SKM-1 (cell line): ENCODE measurements at regions not wholly inside any gene's neighbourhood (a gene's known extent, or its start where the extent isn't known, plus 50 kb on each side); places are given as distances from the start of the nearest gene placed in this dataset.
"Not testable (repeated sequence)": the region's sequence is repeated elsewhere in the genome, so short reads cannot be mapped to it uniquely, and the experiment has no call there.

Experiments
- DNase-seq: peaks from one replicate; lab custom pipeline; 2025; ENCODE audit not compliant: unreplicated experiment; lab: John Stamatoyannopoulos, UW

DNA sequence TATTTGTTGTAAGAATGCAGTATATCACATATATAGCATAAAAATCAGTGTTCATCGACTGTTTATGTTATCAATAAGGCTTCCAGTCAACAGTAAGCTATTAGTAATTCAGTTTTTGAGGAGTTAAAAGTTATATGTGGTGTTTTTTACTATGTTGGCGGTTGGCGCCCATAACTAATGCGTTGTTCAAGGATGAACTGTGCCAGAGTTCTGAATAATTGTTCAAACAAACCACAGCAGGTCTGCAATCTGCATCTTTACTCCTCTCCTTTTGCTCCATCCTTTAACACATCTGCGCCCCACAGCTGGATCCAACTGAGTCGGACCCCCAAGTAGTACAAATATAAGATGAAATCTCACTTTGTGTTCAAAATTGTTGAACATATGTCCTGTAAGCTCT lies 836.1 kb downstream of the LTN1 start:
- no peak for DNase-seq

DNA sequence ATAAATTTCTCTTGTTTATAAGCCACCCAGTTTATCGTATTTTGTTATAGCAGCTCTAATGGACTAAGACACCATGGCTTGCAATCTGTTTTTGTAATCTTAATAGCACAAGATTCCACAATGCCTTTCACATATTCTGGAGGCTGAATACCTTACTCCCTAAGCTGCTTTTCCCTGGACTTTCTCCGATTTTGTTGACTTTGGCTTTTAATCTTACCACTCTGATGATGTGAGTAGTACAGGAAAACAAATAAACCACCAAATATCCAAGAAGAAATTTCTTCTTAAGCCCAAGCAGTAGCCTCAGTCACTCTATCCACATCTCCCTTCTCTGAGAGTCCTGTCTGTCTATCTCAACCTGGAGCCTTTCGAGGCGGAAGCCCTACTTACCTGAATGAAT lies 838.6 kb downstream of the LTN1 start:
- no peak for DNase-seq

DNA sequence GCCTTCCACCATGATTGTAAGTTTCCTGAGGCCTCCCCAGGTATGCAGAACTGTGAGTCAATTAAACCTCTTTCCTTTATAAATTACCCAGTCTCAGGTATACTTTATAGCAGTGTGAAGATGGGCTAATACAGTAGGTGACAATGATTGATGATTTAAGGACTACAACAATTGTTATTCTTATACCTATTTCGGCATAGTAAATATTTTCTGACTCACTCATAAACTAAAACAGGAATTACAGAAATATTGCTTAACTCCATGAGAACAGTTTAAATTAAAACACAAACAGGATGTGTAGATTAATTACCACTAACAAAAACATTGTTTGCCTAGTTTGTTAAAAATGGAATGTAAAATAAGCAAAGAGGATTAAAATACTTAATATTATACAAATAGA lies 839.9 kb downstream of the LTN1 start:
- DNase-seq: no peak

DNA sequence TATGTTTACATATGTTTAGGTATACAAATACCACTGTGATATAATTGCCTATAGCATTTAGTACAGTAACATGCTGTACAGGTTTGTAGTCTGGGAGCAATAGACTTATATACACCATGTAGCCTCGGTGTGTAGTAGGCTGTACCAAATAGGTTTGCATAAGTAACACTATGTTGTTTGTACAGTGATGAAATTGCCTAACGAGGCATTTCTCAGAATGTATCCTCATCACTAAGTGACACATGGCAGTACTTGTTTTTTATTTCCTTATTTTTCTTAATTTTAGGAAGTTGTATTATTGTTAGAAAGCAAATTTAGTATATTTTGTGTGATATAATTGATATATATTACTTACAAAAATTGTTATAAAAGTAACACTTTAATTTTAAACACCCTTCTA lies 840.9 kb downstream of the LTN1 start:
- DNase-seq: no peak

DNA sequence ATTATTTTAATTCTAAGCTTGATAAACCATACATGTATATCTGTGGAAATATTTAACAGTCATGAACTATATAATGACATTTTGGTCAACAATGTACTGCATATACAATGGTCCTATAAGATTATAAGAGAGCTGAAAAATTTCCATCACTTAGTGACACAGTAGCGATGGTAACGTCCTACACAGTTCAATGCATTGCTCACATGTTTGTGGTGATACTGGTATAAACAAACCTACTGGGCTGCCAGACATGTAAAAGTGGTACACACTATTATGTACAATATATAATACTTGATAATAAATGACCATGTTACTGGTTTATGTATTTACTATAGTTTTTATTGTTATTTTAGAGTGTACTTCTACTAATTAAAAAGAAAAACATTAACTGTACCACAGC lies 841.9 kb downstream of the LTN1 start:
- DNase-seq: no peak

DNA sequence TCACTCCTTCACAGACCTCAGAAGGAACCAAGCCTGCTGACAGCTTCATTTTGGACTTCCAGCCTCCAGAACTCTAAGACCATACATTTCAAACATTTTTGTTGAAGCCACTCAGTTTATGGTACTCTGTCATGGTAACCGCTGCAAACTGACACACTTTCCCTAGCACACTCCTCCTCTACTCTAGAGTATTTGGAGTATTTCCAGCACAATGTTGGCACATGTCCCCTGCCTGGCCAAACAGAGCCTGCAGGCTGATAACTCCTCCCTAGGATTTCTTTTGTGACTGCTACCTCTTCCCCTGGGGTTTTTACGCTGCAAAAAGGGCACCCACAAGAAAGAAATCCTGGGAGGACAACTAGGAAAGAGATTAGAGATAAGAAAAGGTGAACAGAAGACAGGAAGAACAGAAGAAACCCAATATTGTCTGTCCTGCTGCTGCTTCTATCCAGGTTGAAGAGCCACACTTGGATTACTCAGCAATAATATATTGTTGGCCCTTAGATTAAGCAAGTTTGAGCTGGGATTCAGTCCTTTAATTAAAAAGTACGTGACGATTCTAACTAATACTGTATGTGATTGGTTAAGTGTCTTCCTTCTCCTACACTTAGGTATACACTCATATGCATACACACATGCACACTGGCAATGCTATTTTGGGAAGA lies 844.1 kb downstream of the LTN1 start:
- DNase-seq: no peak

DNA sequence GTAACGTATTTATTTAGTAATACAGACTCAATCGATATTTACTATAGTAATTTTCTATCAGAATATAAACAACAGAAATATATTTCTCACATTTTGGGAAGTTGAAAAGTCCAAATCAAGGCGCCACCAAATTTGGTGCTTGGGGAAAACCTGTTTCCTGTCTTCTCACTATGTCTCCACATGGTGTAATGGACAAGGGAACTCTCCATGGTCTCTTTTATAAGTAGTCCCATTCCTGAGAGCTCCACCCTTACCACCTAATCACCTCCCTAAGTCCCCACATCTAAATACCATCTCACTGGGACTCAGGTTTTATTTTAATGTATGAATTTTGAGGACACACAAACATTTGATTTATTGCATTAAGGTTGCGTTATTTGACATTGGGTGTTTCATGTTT lies 848.0 kb downstream of the LTN1 start:
- DNase-seq: no peak

DNA sequence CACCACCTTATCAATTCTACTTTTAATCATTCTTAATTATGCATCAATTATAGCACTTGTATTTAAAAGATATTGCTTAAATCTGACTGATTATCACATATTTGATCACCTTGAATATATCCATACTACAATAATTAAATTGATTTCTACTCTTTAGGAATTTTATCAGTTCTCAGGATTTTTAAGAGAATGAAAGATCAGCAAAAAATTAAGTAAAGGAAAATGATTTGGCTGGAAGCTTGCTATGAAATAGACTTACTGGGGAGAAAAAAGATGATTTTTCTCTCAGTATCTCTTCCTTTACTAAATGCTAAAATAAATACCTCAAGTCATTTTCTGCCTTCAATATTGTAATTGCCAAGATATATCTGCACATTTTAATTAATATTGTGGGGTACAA lies 848.6 kb downstream of the LTN1 start:
- DNase-seq: no peak

DNA sequence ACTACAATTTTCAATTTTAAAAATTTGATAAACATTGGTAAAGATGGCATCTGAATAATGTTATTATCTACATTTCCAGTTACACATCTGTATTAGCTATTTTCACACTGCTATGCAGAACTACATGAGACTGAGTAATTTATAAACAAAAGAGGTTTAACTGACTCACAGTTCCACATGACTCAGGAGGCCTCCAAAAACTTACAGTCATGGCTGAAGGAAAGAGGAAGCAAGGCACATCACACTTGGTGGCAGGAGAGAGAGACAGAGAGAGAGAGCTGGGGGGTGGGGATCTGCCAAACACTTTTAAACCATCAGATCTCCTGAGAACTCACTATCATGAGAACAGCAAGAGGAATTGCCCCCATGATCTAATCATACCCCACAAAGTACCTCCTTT lies 850.0 kb downstream of the LTN1 start:
- no peak for DNase-seq

DNA sequence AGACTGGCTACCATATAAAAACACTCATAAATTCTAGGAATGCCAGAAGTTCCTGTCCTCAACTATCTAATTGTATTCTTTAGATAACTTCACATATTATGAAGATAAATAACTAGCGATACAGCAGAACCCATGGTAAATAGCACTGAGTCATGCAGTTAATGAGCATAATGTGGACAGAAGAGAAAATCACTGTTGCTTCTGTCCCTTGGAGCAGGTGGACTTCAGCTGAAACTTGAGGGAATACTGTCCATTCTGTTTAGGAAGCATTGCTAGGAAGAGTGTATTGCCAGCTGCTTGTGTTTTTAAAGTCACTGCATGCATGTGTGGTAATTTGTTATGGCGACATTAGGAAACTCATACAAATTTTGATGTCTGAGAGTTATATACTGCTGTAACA lies 854.4 kb downstream of the LTN1 start:
- DNase-seq: no peak

DNA sequence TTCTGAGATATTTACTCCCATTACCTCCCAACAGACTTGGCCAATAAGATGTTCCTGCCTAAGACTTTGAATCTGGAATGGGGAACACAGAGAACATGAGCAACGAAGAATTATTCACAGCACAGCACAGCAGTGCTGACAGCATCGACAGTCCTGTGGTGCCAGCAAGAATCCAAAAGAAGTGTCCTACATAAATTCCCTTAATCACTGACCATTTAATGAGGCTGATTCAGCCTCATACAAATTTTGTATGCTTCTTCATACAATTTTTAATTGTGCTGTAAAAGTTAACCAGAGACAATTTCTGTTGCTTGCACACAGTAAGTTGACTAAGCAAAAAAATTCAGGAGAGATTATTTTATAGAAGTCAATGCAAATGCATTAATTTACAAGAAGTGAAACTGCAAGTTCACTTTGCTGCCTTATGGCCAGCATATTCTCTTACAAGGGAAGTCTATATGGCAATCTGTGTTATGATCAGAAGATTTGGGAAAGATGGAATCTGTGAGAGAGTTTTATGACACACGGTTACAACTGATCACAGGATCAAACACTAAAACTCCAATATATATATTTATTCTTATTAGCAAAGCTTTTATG lies 855.9 kb downstream of the LTN1 start:
- no peak for DNase-seq

DNA sequence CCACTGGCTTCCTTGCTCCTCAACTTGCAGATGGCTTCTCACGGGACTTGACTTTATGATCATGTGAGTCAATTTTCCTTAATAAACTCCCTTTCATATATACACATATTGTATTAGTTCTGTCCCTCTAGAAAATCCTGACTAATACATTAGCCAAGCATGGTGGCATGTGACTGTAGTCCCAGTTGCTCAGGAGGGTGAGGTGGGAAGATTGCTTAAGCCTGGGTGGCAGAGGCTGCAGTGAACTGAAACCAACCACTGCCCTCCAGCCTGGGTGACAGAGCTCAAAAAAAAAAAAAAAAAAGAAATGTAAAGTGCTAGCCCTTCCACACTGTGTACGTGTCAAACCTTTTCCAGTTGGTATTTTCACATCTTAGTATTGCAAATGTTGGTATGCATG lies 857.0 kb downstream of the LTN1 start:
- DNase-seq: no peak

DNA sequence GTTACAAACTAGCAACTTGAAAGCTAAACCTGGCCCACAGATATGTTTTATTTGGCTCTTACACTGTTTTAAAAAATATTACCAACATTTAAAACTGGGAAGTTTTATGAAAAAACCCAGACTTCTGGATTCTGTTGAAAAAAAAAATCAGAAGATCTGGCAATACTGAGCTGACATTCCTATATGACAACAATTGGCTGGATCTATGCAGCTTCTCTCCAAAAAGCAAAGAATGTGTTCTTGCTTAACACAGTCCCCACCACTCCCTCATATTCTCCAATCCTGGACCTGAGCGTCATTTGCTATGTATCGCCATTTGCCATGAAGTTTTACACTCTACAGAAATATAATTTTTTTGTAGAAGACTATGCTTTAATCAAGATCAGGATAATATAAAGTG lies 859.6 kb downstream of the LTN1 start:
- no peak for DNase-seq

DNA sequence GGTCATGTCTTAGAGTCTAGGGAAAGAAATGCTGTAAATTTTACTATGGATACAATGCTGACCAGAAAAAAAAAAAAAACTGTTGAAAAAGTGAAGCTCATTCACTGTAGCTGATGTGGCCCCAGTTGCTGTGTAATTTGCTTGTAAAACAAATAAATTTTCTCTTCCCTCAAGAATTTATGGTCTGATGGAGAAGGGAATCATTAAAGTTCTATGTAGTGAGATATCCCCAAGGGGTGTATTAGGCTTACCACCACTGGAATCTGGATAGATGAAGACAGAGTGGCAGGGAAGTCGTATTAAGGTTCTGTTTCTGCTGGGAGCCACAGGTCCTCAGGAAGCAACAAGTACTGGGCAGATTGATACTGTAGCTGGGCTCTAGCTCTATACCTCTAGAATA lies 860.0 kb downstream of the LTN1 start:
- no peak for DNase-seq

DNA sequence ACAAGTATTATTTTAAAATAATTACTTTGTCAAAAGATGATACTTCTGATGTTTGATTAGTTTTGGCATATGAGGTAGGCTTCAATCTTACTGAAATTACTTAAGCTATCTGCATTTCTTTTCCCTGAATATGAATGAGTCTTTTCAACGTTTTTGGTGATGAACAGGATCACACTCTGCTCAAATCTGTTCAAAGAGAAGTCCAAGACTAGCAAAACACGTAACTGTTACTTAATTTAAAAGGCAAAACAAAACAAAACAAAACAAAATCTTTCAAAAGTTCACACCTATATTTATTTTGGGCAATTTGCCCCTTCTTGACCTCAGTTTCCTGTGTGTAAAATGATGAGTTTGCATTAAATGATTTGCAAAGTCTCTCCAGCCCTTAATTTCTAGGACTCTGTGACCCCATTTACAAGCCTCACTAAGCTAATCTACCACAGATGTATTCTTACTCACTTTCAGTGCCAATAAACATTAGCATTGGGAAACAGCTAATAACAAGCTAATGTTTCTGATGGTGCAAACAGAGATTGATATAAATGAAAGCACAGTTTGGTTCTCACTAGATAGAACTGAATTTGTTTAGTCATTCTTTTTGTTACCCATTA lies 865.4 kb downstream of the LTN1 start:
- DNase-seq: no peak

DNA sequence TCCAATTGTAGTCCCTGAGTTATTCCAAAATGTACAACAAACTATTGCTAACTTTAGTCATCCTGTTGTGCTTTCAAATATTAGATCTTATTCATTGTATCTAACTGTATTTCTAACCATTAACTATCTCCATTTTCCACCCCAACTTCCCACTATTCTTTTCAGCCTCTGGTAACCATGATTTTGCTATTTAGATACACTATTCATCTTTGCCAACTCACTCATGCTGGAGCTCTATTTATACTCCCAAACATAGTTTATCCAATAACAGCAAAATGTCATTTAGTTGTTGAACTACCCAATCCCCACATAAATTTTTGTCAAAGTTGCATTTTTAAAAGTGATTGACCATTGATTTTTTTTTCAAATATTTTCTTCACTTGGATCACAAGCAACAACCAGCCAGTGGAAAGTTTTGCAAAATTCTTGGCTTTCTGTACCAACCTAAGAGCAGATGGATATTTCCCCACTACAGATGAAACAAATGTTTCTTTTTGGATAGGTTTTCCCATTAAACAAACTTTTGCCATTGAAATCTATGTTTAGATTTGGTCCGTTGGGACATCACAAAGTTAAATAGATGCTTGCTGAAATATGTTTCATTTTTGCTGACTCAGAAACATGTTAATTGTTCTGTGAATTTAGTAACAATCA lies 866.0 kb downstream of the LTN1 start:
- no peak for DNase-seq

DNA sequence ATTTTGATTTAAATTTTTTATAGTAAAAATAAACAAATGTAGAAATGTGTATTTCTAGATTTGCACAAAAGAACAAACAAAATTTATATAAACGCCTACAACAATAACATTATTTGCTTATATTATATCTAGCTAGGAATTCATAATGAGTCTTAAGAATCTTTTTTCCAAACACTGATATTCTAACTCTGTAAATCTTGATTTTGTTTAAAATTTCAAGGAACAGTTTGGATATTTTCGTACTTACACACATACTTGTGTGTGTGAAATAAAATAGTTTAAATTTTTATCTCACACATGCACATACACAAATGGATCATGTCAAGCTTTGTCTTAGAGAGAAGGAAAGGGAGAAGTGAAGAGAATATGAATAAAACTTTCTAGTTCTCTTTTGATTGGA lies 868.1 kb downstream of the LTN1 start:
- DNase-seq: no peak

DNA sequence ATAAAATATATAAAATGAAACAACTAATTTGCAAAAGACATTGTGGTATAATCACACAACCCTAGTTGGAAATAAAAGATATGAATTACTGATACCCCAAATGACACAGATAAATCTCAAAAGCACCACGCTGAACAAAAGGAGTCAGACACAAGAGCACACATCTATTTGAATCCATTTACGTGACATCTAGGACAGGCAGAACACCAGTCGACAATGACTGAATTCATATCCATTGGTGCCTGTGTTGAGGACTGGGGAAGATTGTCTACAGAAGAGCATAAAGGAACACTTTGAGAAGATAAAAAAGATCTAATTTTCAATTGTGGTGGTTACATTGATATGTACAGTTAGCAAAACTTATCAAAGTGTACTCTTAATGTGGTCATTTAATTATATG lies 874.1 kb downstream of the LTN1 start:
- no peak for DNase-seq

DNA sequence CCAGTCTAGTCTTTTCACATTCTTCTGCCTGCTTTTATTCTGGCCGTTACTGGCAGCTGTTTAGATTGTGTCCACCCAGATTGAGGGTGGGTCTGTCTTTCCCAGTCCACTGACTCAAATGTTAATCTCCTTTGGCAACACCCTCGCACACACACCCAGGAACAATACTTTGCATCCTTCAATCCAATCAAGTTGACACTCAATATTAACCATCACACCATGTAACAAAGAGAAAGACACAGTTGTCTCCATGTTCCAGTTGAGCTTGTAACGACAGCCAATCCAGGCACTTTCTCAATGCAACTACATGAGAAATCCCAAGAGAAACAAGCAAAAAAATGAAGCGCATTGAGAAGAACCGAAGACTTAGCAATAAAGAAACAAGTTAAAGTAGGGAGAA lies 877.7 kb downstream of the LTN1 start:
- DNase-seq: not testable (repeated sequence)

DNA sequence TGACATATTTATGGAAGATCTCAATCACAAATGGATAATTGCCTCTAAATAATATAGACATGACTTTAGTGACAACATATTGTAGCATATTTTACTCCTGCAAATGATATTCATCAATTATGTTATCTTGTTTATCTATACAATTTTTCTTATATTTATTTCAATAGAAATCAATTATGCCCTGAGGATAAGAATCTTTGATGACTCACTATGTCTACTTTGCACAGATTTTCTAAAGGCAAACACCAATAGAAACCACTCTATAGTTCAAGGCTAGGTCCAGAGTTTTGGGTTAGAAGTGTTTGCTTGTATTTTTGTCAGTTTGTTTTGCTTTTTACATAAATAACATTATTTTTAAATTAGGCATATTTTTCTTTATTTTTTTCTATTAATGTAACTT lies 879.0 kb downstream of the LTN1 start:
- no peak for DNase-seq

DNA sequence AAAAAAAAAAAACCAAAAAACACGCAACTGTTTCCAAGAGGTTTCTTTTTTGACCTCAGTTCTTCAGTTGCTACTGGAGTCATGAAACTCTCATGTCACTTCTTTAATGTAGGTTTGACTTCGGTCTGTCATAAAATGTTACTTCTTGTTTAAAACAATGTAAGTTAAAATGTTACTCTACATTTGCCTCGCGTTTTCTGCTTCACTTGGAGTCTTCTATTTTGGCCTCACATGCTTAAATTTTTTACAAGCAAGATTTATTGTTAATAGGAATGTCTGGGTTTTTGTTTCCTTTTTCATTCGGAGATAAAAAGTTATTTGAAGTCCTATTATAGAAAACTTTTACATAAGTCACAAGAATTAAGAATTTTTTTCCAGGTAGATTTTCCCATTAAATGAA lies 880.2 kb downstream of the LTN1 start:
- no peak for DNase-seq

DNA sequence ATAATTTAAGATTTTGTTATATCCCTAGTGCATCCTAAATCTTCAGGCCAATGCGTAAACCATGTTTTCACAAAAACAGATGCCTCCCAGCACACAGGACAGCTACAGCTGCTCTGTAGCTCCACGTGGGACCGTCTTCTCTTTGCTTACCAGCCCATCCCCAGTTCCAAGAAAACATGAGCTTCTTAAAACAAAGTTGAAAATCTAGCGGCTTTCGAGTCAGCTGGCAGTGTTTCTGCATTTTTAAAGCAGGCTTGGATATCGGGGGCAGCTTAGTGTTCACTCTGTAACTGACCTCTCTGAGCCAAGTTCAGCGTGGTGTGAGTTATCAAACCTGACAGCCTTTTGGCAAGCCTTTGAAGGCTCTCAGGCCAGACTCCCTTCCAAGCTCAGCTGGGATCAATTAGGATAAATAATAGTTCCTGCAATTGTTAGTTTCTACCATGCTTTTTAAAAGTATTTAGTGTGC lies 881.5 kb downstream of the LTN1 start:
- DNase-seq: no peak
